ENCODE measurements at regions not wholly inside any gene's neighbourhood (a gene's known extent, or its start where the extent isn't known, plus 50 kb on each side); places are given as distances from the start of the nearest gene placed in this dataset.

- no peak overlapping the region for H3K27ac ChIP-seq (ENCODE audit: insufficient read length, low read depth, low read length)
- no peak overlapping the region for H2BK15ac ChIP-seq (ENCODE audit: low read depth, low read length)
- H3K79me1 ChIP-seq (ENCODE audit: insufficient read depth, low read depth, low read length, poor library complexity, severe bottlenecking), result no peaks in the 10 kb centered on the region
- H3K23ac ChIP-seq (ENCODE audit: insufficient read length, low read depth, low read length), result no peak overlapping the region
- H3K9ac ChIP-seq (ENCODE audit: extremely low read depth, insufficient read length, low read length), result no peak overlapping the region
- no peak overlapping the region for H4K8ac ChIP-seq (replicated peaks; ENCODE audit: insufficient read length, low read depth, low read length)
- no peak overlapping the region for H2BK120ac ChIP-seq (ENCODE audit: low read depth, low read length, poor library complexity, severe bottlenecking)
- H3K79me2 ChIP-seq (ENCODE audit: insufficient read depth, low read length), result no peaks in the 10 kb centered on the region
- no peak overlapping the region for H4K91ac ChIP-seq (ENCODE audit: insufficient read length, low read depth, low read length)
- no peaks in the 10 kb centered on the region for H3K36me3 Mint-ChIP-seq (ENCODE audit: insufficient read depth in 1 of 3, low read depth in 3 of 3)
- H3K4me2 ChIP-seq (ENCODE audit: insufficient read depth, insufficient read length, low read length), result no peak overlapping the region
- H3K27ac Mint-ChIP-seq, result no peak overlapping the region
- H3K27me3 Mint-ChIP-seq (ENCODE audit: low read depth), result no peaks in the 10 kb centered on the region; the same call in 1 of the 2 replicates
- no peaks in the 10 kb centered on the region for H3K4me1 ChIP-seq (ENCODE audit: insufficient read depth, low read length)
- H2BK12ac ChIP-seq (ENCODE audit: insufficient read length, low read depth, low read length), result no peak overlapping the region
- WGBS (ENCODE audit: extremely low coverage, insufficient read length, low lambda C conversion rate), result no CpG with 5 or more reads among the region's 4 CpGs
- H4K5ac ChIP-seq (ENCODE audit: insufficient read length, low read depth, low read length), result no peak overlapping the region
- H3K4ac ChIP-seq (ENCODE audit: low read depth, low read length), result no peak overlapping the region
- no peak overlapping the region for H2BK20ac ChIP-seq (ENCODE audit: low read depth, low read length, poor library complexity, severe bottlenecking)
- no peak overlapping the region for H2AFZ ChIP-seq (ENCODE audit: low read length)
- no peaks in the 10 kb centered on the region for H3K9me3 Mint-ChIP-seq
- H3K4me3 Mint-ChIP-seq, result no peak overlapping the region
- DNase-seq, result no peak
- no peak overlapping the region for H3T11ph ChIP-seq (ENCODE audit: low read length)
- H2AK5ac ChIP-seq (ENCODE audit: insufficient read length, low read length), result no peak overlapping the region
- H3K4me1 Mint-ChIP-seq, result no peaks in the 10 kb centered on the region
- no peak overlapping the region for H2BK5ac ChIP-seq (ENCODE audit: insufficient read length, low read length)
- H3K18ac ChIP-seq (ENCODE audit: insufficient read length, low read depth, low read length), result no peak overlapping the region
- H3K56ac ChIP-seq (ENCODE audit: insufficient read length, low read depth, low read length), result no peak overlapping the region
- no peak overlapping the region for H3K14ac ChIP-seq (ENCODE audit: insufficient read depth, low read length)
- no peaks in the 10 kb centered on the region for H3K23me2 ChIP-seq (ENCODE audit: insufficient read length, low read depth, low read length, poor library complexity, severe bottlenecking)
- TF ChIP-seq, protein P1, sequence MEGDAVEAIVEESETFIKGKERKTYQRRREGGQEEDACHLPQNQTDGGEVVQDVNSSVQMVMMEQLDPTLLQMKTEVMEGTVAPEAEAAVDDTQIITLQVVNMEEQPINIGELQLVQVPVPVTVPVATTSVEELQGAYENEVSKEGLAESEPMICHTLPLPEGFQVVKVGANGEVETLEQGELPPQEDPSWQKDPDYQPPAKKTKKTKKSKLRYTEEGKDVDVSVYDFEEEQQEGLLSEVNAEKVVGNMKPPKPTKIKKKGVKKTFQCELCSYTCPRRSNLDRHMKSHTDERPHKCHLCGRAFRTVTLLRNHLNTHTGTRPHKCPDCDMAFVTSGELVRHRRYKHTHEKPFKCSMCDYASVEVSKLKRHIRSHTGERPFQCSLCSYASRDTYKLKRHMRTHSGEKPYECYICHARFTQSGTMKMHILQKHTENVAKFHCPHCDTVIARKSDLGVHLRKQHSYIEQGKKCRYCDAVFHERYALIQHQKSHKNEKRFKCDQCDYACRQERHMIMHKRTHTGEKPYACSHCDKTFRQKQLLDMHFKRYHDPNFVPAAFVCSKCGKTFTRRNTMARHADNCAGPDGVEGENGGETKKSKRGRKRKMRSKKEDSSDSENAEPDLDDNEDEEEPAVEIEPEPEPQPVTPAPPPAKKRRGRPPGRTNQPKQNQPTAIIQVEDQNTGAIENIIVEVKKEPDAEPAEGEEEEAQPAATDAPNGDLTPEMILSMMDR (conservative IDR thresholded peaks at IDR 0.05), result no peak
- H4K20me1 ChIP-seq (ENCODE audit: control insufficient read depth, insufficient read depth, insufficient read length), result no peaks in the 10 kb centered on the region
- no peaks in the 10 kb centered on the region for H3K27me3 ChIP-seq (ENCODE audit: insufficient read depth, low read length)
- no peaks in the 10 kb centered on the region for H3K9me3 ChIP-seq (ENCODE audit: control insufficient read depth, low read depth, low read length)
These were observed 259.9 kb upstream of the MDGA2 start for GRCh38 chr14:47935332-47935731.

All from H9 (cell line).